Stimulated activated CD4-positive, alpha-beta T cell treated with anti-CD3 and anti-CD28 coated beads, Interleukin-15, amount 100 ng/mL, for 24 hours (primary cell): ENCODE measurements at regions not wholly inside any gene's neighbourhood (a gene's known extent, or its start where the extent isn't known, plus 50 kb on each side); places are given as distances from the start of the nearest gene placed in this dataset.
"Not testable (repeated sequence)": the region's sequence is repeated elsewhere in the genome, so short reads cannot be mapped to it uniquely, and the experiment has no call there.

Experiments
- DNase-seq: peaks from one replicate; pipeline ENCODE4 v3.0.0-alpha.2; 2020

GRCh38 chr4:110850461-110851442, 227.9 kb upstream of the PITX2 start:
- DNase-seq, result no peak

- DNase-seq, result no peak
These were observed 229.1 kb upstream of the PITX2 start for GRCh38 chr4:110851989-110852388.

- no peak for DNase-seq
These were observed 229.9 kb upstream of the PITX2 start for GRCh38 chr4:110852793-110853192.

GRCh38 chr4:110853242-110853641, 230.4 kb upstream of the PITX2 start:
- DNase-seq, result no peak

GRCh38 chr4:110854021-110854678, 231.3 kb upstream of the PITX2 start:
- no peak for DNase-seq

GRCh38 chr4:110860125-110860524, 237.2 kb upstream of the PITX2 start:
- DNase-seq, result no peak

- DNase-seq, result no peak
These were observed 238.0 kb upstream of the PITX2 start for GRCh38 chr4:110860901-110861300.

GRCh38 chr4:110865611-110866259, 242.9 kb upstream of the PITX2 start:
- no peak for DNase-seq

GRCh38 chr4:110867251-110867960, 244.5 kb upstream of the PITX2 start:
- no peak for DNase-seq

GRCh38 chr4:110867981-110868720, 245.3 kb upstream of the PITX2 start:
- no peak for DNase-seq

- no peak for DNase-seq
These were observed 246.2 kb upstream of the PITX2 start for GRCh38 chr4:110869114-110869513.

GRCh38 chr4:110869862-110870572, 247.1 kb upstream of the PITX2 start:
- no peak for DNase-seq

GRCh38 chr4:110876214-110876613, 253.3 kb upstream of the PITX2 start:
- DNase-seq, result not testable (repeated sequence)

GRCh38 chr4:110876866-110877265, 254.0 kb upstream of the PITX2 start:
- DNase-seq, result no peak

GRCh38 chr4:110877778-110878370, 255.0 kb upstream of the PITX2 start:
- no peak for DNase-seq

GRCh38 chr4:110878413-110878812, 255.5 kb upstream of the PITX2 start:
- DNase-seq, result no peak

- DNase-seq, result no peak
These were observed 256.1 kb upstream of the PITX2 start for GRCh38 chr4:110878956-110879355.

- no peak for DNase-seq
These were observed 263.4 kb upstream of the PITX2 start for GRCh38 chr4:110886270-110886669.

- DNase-seq, result no peak
These were observed 264.0 kb upstream of the PITX2 start for GRCh38 chr4:110886856-110887255.

GRCh38 chr4:110897784-110898183, 274.9 kb upstream of the PITX2 start:
- DNase-seq, result no peak

- DNase-seq, result no peak
These were observed 275.4 kb upstream of the PITX2 start for GRCh38 chr4:110898290-110898689.
